ENCODE measurements at regions not wholly inside any gene's neighbourhood (a gene's known extent, or its start where the extent isn't known, plus 50 kb on each side); places are given as distances from the start of the nearest gene placed in this dataset.
"Not testable (repeated sequence)": the region's sequence is repeated elsewhere in the genome, so short reads cannot be mapped to it uniquely, and the experiment has no call there.

GRCh38 chr1:187733232-187733631, 904.5 kb downstream of the PLA2G4A start:
- no peak for DNase-seq

GRCh38 chr1:187734427-187734826, 905.7 kb downstream of the PLA2G4A start:
- DNase-seq: no peak

- DNase-seq: no peak
These were observed 915.9 kb downstream of the PLA2G4A start for GRCh38 chr1:187744665-187745064.

- no peak for DNase-seq
These were observed 926.8 kb downstream of the PLA2G4A start for GRCh38 chr1:187755536-187755935.

DNA sequence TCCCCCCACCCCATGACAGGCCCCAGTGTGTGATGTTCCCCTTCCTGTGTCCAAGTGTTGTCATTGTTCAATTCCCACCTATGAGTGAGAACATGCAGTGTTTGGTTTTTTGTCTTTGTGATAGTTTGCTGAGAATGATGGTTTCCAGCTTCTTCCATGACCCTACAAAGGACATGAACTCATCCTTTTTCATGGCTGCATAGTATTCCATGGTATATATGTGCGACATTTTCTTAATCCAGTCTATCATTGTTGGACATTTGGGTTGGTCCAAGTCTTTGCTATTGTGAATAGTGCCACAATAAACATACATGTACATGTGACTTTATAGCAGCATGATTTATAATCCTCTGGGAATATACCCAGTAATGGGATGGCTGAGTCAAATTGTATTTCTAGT, 927.9 kb downstream of the PLA2G4A start:
- DNase-seq: not testable (repeated sequence)

- no peak for DNase-seq
These were observed 931.1 kb downstream of the PLA2G4A start for GRCh38 chr1:187759825-187760333.

- no peak for DNase-seq
These were observed 933.4 kb downstream of the PLA2G4A start for GRCh38 chr1:187762118-187762517.

GRCh38 chr1:187763465-187763864, 934.7 kb downstream of the PLA2G4A start:
- no peak for DNase-seq

DNA sequence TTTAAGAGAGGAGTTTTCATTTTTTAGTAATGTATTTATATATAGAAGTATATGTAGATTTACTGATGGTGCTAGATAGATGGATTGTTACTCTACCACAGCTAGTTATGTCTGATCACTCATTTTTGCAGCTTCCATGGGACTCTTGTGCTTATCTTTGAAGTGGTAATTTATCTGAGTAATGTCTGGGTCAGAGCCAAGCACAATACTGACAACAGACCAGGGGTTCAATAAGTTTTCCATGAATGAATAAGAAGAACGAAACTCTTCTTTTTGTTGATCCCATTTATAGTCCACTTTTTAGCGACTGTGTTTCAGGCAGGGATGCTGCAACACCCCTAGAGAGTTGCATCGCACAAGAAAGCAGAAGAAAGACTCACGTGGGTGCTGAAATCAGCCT, 935.2 kb downstream of the PLA2G4A start:
- no peak for DNase-seq

GRCh38 chr1:187771396-187771795, 942.6 kb downstream of the PLA2G4A start:
- no peak for DNase-seq

DNA sequence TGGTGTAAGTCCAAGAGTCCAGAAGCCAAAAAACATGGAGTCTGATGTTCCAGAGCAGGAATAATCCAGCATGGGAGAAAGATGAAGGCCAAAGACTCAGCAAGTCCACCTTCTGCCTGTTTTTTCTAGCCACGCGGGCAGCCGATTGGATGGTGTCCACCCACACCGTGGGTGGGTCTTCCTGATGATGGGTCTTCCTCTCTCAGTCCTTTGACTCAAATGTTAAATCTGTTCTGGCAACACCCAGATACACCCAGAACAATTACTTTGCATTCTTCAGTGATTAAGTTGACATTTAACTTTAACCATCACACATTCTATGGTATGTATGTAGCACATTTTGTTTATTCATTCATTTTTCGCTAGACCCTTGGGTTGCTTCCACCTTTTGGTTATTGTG, 944.4 kb downstream of the PLA2G4A start:
- no peak for DNase-seq

DNA sequence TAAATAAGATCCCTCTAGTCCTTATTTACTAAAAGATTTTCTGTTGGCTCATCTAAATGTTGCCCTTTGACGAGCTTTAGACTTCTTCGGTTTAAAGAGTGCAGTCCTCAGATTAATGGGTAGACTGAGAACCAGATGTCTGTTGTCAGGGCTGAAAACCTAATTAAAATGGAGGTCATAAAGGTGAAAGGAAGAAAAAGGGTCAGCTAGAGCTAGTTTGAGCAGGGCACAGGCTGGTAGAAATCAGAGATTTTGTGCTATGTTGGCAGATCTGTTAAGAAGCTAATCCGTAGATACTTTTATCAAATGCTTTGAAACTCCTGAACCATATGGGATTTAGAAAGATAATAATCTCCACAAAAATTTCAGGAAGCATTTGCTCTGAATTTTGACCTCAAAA, 959.0 kb downstream of the PLA2G4A start:
- no peak for DNase-seq

DNA sequence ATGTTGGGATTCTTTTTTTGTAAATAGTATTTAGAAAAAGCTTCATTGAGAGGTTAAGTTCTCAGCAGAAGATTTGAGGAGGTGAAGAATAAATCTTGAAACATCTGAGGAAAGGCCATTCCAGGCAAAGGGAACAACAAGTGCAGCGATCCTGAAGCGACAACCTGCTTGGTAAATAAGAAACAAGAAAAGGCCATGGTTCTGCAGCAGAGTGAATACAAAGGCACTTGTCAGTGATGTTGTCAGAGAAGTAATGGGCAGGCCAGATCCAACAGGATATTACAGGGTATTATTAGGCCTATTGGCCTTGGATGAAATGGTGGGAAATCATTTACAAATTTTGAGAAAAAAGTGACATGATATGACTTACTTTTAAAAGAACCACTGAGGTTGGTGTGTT, 960.0 kb downstream of the PLA2G4A start:
- no peak for DNase-seq

- DNase-seq: no peak
These were observed 962.0 kb downstream of the PLA2G4A start for GRCh38 chr1:187790724-187791123.

- DNase-seq: no peak
These were observed 965.8 kb downstream of the PLA2G4A start for GRCh38 chr1:187794561-187794960.

- DNase-seq: no peak
These were observed 980.8 kb downstream of the PLA2G4A start for GRCh38 chr1:187809549-187809948.

DNA sequence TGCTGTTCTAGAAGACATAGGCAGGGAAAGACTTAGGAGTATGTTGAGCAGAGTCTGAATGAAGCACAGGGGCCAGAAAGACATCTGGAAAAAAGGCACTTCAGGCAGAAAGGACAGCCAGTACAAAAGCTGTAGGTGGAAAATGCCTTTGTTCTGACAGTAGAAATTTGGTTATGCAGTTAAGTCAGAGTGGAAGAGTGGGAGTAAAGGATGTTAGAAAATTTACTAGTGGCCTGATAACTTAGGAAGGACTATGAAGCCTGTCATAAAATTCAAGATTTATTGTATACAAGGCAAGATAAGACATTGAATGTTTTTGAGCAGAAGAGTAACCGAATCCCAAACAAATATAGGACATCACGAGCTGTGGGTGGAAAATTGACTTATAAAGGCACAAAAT, 987.9 kb downstream of the PLA2G4A start:
- DNase-seq: no peak

- peak; percentile 13 to 33 for DNase-seq
These were observed 989.0 kb downstream of the PLA2G4A start for GRCh38 chr1:187817782-187818181.

DNA sequence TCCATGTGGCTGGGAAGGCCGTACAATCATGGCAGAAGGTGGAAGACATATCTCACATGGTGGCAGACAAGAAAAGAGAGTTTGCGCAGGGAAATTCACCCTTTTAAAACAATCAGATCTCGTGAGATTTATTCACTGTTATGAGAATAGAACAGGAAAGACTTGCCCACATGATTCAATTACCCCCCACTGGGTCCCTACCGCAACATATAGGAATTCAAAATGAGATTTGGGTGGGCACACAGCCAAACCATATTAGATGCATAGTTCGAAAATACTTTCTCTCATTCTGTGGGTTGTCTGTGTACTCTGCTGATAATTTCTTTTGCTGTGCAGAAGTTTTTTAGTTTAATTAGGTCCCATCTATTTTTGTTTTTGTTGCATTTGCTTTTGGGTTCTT, 990.3 kb downstream of the PLA2G4A start:
- no peak for DNase-seq

DNA sequence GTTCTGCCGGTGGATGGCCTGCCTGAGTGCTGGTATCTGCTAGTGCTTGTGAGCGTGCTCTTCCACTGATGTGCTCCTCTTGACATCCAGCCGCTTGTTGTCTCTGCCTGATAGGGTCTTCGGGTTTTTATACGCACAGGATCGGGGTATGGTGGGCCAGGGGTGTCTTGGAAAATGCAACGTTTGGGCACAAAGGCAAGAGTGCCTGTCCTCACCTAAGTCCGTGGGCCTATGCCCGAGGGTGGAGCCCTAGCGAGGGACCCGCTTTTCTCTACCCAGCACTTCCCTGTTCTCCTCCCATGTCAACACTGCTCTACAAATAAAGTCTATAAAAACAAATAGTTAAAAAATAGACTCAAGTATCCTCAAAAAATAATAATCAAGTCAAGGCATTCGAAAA, 1007.8 kb downstream of the PLA2G4A start:
- DNase-seq: no peak

GRCh38 chr1:187837787-187838186, 1009.0 kb downstream of the PLA2G4A start:
- no peak for DNase-seq

- no peak for DNase-seq
These were observed 1009.9 kb downstream of the PLA2G4A start for GRCh38 chr1:187838335-187839293.

- DNase-seq: no peak
These were observed 1011.1 kb downstream of the PLA2G4A start for GRCh38 chr1:187839873-187840272.

- no peak for DNase-seq
These were observed 1011.8 kb downstream of the PLA2G4A start for GRCh38 chr1:187840557-187840956.
